ENCODE measurements at regions not wholly inside any gene's neighbourhood (a gene's known extent, or its start where the extent isn't known, plus 50 kb on each side); places are given as distances from the start of the nearest gene placed in this dataset.

GRCh38 chr4:11287055-11287454 is 141.6 kb downstream of the HS3ST1 start:
- TF ChIP-seq CTCF (IDR thresholded peaks at IDR 0.05; ENCODE audit: control extremely low read depth in 1 of 3, insufficient read depth in 1 of 3, low read depth in 1 of 3, low read length in 3 of 3): no peak
- TF ChIP-seq JUN (IDR thresholded peaks at IDR 0.05; ENCODE audit: low read depth, low read length): no peak
- TF ChIP-seq SP4 (IDR thresholded peaks at IDR 0.05; ENCODE audit: low read length): no peak
- no peak for TF ChIP-seq POLR2A (IDR thresholded peaks at IDR 0.05; ENCODE audit: control extremely low read depth in 1 of 2, low read depth in 2 of 2, low read length in 2 of 2)
- TF ChIP-seq POLR2AphosphoS5 (IDR thresholded peaks at IDR 0.05; ENCODE audit: low read depth, low read length): no peak
- TF ChIP-seq SIN3A (conservative IDR thresholded peaks at IDR 0.05 in 1 of 2, IDR thresholded peaks at IDR 0.05 in 1 of 2; ENCODE audit: low read depth in 1 of 2, low read length in 2 of 2): no peak
- no peak for TF ChIP-seq TCF12 (IDR thresholded peaks at IDR 0.05; ENCODE audit: low read depth, low read length)
- no peak for TF ChIP-seq CREB1 (IDR thresholded peaks at IDR 0.05)
- no peak for TF ChIP-seq USF2 (IDR thresholded peaks at IDR 0.05; ENCODE audit: low read length)

Data from H1 (cell line).